D721Med (cell line): ENCODE measurements at regions not wholly inside any gene's neighbourhood (a gene's known extent, or its start where the extent isn't known, plus 50 kb on each side); places are given as distances from the start of the nearest gene placed in this dataset.
A peak's percentile ranks its signal among the peaks of the same experiment; 100 is the strongest.

ENCODE experiments used
- DNase-seq: peaks from one replicate; pipeline ENCODE4 v3.0.0; 2011; ENCODE audit warnings: low spot score; ENCODE audit not compliant: insufficient read length
- FAIRE-seq: peaks from 2 replicates; lab custom pipeline; 2011; peaks lifted over from hg19 to GRCh38; lab: Jason Lieb, UNC
- TF ChIP-seq, protein P1 (sequence below): IDR thresholded peaks from 2 replicates; pipeline ENCODE4 v1.5.1; 2012; ENCODE audit warnings: mild to moderate bottlenecking, control low read depth; ENCODE audit not compliant: insufficient read depth; ENCODE audit errors: missing control alignments

DNA sequence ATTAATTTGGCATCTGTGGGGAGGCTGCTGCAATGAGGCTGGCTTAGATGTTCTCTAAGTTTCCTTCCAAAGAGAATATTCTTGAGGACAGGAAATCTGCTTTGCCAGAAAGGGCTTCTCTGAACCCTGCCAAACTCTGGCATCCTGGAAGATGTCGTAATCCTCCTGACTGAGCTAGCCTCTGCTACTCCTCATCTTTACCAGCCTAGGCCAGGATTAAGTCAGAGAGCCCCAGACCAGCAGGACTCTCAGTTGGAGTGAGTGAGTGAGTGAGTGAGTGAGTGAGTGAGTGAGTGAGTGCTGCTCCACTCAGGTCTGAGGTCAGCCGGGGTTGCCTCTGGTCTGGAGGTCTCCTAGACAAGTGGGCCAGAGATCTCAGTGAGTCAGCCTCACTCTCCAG, 104.9 kb upstream of the SOD3 start:
- TF ChIP-seq, protein P1, sequence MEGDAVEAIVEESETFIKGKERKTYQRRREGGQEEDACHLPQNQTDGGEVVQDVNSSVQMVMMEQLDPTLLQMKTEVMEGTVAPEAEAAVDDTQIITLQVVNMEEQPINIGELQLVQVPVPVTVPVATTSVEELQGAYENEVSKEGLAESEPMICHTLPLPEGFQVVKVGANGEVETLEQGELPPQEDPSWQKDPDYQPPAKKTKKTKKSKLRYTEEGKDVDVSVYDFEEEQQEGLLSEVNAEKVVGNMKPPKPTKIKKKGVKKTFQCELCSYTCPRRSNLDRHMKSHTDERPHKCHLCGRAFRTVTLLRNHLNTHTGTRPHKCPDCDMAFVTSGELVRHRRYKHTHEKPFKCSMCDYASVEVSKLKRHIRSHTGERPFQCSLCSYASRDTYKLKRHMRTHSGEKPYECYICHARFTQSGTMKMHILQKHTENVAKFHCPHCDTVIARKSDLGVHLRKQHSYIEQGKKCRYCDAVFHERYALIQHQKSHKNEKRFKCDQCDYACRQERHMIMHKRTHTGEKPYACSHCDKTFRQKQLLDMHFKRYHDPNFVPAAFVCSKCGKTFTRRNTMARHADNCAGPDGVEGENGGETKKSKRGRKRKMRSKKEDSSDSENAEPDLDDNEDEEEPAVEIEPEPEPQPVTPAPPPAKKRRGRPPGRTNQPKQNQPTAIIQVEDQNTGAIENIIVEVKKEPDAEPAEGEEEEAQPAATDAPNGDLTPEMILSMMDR = no peak
- DNase-seq (no peak), FAIRE-seq (no peak)

DNA sequence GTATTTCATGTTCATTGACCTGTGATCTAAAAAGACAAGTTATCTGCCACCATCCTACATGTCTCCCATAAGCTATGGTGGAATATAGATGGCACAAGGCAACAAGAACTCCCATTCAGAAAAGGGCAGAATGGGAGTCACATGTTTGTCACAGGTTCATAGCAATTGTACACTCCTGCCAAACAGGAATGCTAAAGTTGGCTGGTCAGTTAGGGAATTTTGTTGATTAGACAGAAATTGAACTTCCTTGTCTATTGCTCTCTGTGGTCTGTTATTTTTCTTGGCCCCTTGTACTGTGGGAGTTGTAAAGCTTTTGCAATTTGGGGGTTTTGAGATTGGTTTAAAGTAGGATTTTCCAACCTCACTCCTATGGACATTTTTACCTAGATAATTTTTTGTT, 101.7 kb upstream of the SOD3 start:
- no peak for DNase-seq
- TF ChIP-seq, protein P1 = no peak
- FAIRE-seq = no peak

DNA sequence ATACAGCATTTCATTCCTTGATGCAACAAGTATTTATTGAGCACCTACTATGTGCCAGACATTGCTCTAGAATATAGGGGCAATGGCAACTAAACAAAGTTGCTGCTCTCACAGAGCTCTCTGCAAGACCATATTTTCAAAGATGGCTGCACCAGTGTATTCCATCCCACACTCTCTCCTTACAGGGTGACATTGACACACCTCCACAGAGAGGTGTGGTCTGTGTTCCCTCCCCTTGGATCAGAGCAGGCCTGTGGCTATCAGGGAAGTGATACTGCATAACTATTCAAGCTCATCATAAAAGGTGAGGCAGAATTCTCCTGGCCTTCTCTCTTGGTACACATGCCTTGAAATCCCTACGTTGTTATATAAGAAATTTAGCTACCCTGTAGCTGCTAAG, 95.3 kb upstream of the SOD3 start:
- TF ChIP-seq, protein P1 = no peak
- FAIRE-seq = no peak
- no peak for DNase-seq

DNA sequence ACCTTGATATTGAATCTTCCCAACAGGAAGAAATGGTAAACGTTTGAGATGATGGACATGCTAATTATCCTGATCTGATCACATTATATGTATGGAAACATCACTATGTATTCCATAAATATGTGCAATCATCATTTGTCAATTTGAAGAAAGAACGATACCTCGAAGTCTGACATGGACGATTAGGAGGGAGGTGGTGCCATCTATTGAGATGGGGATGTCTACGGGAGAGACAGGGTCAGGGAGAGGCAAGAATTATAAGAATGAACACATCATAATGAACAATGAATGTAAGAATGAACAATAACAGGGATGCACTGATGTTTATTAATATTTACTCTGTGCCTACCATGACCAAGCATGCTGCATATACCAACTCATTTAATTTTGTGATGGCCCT, 93.7 kb upstream of the SOD3 start:
- no peak for DNase-seq
- no peak for FAIRE-seq
- TF ChIP-seq, protein P1 = no peak

DNA sequence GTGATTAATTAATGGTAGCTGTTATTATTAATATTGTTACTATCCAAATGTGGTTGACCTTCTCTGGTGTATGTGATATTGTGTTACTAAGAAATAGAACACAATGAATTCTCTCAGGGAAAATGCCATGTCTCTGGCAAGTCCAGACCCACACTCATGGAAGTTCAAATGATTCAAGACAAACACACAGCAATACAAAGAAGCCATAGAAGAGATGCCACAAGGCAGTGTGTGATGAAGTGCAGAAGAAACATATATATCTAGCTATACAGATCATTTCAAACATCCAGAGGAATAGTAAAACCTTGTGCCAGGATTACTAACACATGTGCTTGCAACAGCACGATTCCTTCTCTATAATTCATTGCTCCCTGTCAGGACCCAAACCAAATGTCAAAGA, 93.1 kb upstream of the SOD3 start:
- TF ChIP-seq, protein P1 = no peak
- FAIRE-seq (peak; percentile 29), DNase-seq (no peak)

DNA sequence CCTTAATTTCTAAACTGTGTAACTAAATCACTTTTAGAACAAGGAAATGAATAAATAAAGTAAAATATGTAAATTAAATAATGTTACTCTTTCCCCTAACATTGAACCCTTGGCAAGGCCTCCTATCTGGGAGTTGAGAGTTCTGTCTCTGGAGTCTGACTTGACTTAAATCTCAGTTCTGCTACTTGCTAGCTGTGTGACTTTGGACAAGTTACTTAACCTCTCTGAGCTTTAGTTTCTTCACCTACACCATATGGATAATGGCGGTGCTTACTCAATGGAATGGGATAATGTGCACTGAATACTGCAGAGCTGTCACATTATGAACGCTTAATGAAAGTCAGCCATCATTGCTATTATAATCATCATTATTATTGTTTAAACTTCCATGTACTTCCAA, 92.1 kb upstream of the SOD3 start:
- TF ChIP-seq, protein P1 = no peak
- FAIRE-seq = no peak
- no peak for DNase-seq

DNA sequence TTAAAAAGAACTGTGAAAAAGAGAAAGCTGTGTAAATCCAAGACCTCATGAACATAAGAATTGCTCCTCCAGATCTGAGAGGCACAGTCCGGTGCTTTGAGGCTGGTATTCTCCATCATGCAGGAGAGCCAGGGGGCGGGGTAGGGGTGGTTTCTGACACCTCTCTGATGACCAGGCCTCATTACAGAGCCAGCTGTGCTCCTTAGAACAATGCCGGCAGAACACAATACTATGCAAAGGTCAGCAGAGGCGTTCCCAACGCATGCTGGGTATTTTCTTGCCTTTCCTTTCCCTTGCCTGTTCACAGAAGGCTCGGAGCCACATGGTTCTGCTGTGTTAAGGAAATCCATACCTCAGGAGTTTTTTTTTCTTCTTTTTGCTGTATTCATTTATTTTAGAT, 91.2 kb upstream of the SOD3 start:
- DNase-seq = no peak
- TF ChIP-seq, protein P1 = no peak
- FAIRE-seq = no peak
